ENCODE measurements at regions not wholly inside any gene's neighbourhood (a gene's known extent, or its start where the extent isn't known, plus 50 kb on each side); places are given as distances from the start of the nearest gene placed in this dataset.
"Not testable (repeated sequence)": the region's sequence is repeated elsewhere in the genome, so short reads cannot be mapped to it uniquely, and the experiment has no call there.

- no peak for DNase-seq
These were observed 1196.4 kb downstream of the VRK1 start for GRCh38 chr14:97993508-97994019.

- no peak for DNase-seq
These were observed 1196.9 kb downstream of the VRK1 start for GRCh38 chr14:97994020-97994531.

- no peak for DNase-seq
These were observed 1197.9 kb downstream of the VRK1 start for GRCh38 chr14:97995038-97995437.

- DNase-seq = no peak
These were observed 1198.3 kb downstream of the VRK1 start for GRCh38 chr14:97995531-97995930.

- DNase-seq = no peak
These were observed 1208.8 kb downstream of the VRK1 start for GRCh38 chr14:98006008-98006407.

GRCh38 chr14:98008381-98009113, 1211.4 kb downstream of the VRK1 start:
- DNase-seq = no peak

- DNase-seq = not testable (repeated sequence)
These were observed 1212.0 kb downstream of the VRK1 start for GRCh38 chr14:98009177-98009576.

GRCh38 chr14:98010784-98011183, 1213.6 kb downstream of the VRK1 start:
- DNase-seq = no peak

- DNase-seq = no peak
These were observed 1217.9 kb downstream of the VRK1 start for GRCh38 chr14:98014851-98015615.

- no peak for DNase-seq
These were observed 1218.7 kb downstream of the VRK1 start for GRCh38 chr14:98015921-98016320.

GRCh38 chr14:98018628-98019027, 1221.4 kb downstream of the VRK1 start:
- no peak for DNase-seq

GRCh38 chr14:98022541-98023520, 1225.6 kb downstream of the VRK1 start:
- no peak for DNase-seq

- no peak for DNase-seq
These were observed 1231.0 kb downstream of the VRK1 start for GRCh38 chr14:98028162-98028561.

GRCh38 chr14:98035396-98035795, 1236.6 kb downstream of the BCL11B start:
- DNase-seq = no peak

- DNase-seq = no peak
These were observed 1234.2 kb downstream of the BCL11B start for GRCh38 chr14:98037831-98038230.

- DNase-seq = no peak
These were observed 1215.1 kb downstream of the BCL11B start for GRCh38 chr14:98056946-98057345.

GRCh38 chr14:98059106-98059505, 1212.9 kb downstream of the BCL11B start:
- DNase-seq = no peak

GRCh38 chr14:98062083-98062482, 1209.9 kb downstream of the BCL11B start:
- DNase-seq = no peak

- DNase-seq = no peak
These were observed 1202.3 kb downstream of the BCL11B start for GRCh38 chr14:98069712-98070171.

- DNase-seq = no peak
These were observed 1201.5 kb downstream of the BCL11B start for GRCh38 chr14:98070536-98070935.

GRCh38 chr14:98074111-98074510, 1197.9 kb downstream of the BCL11B start:
- no peak for DNase-seq

GRCh38 chr14:98077176-98077575, 1194.8 kb downstream of the BCL11B start:
- no peak for DNase-seq

GRCh38 chr14:98082833-98083232, 1189.2 kb downstream of the BCL11B start:
- no peak for DNase-seq

All from HCEC 1CT (cell line).